GM10248 (cell line): ENCODE measurements at regions not wholly inside any gene's neighbourhood (a gene's known extent, or its start where the extent isn't known, plus 50 kb on each side); places are given as distances from the start of the nearest gene placed in this dataset.

Experiments used
- CTCF ChIA-PET: fragments of 300-600 bp; sonication (Branson Sonifier 250); formaldehyde crosslinking; extraction: SDS; loops from one replicate; lab custom pipeline; 2021; ENCODE audit warnings: antibody characterized with exemption; lab: Yijun Ruan, JAX
- POLR2A ChIA-PET: fragments of 350-650 bp; sonication (Branson Sonifier 250); formaldehyde crosslinking; extraction: SDS; loops from one replicate; lab custom pipeline; 2020; ENCODE audit warnings: antibody characterized with exemption; lab: Yijun Ruan, JAX
- DNase-seq: peaks from one replicate; pipeline ENCODE4 v3.0.0; 2012; ENCODE audit errors: extremely low spot score
- CTCF ChIP-seq: IDR thresholded peaks from 2 replicates; pipeline ENCODE4 v1.5.1; 2012; ENCODE audit warnings: mild to moderate bottlenecking, low read depth; ENCODE audit errors: extremely low read depth, missing control alignments, control extremely low read depth

GRCh38 chr2:235264121-235264493 lies 229.7 kb upstream of the AGAP1 start:
- POLR2A ChIA-PET: no interaction called here
- TF ChIP-seq CTCF: no peak
- CTCF ChIA-PET: no interaction called here
- no peak for DNase-seq

GRCh38 chr2:235264512-235264911 lies 229.3 kb upstream of the AGAP1 start:
- ChIA-PET CTCF (no interaction called here), POLR2A (no interaction called here)

GRCh38 chr2:235265348-235265965 lies 228.4 kb upstream of the AGAP1 start:
- CTCF ChIA-PET: no interaction called here

More at GRCh38 chr2:235264512-235264911, 229.3 kb upstream of the AGAP1 start:
- DNase-seq: no peak
- TF ChIP-seq CTCF: no peak

GRCh38 chr2:235267251-235267650 lies 226.6 kb upstream of the AGAP1 start:
- TF ChIP-seq CTCF: no peak
- no peak for DNase-seq
- POLR2A ChIA-PET: no interaction called here
- CTCF ChIA-PET: no interaction called here

More at GRCh38 chr2:235265348-235265965, 228.4 kb upstream of the AGAP1 start:
- no peak for TF ChIP-seq CTCF
- no peak for DNase-seq
- POLR2A ChIA-PET: no interaction called here

GRCh38 chr2:235268535-235268934 lies 225.3 kb upstream of the AGAP1 start:
- POLR2A ChIA-PET: no interaction called here
- no peak for DNase-seq
- CTCF ChIA-PET: no interaction called here
- no peak for TF ChIP-seq CTCF

GRCh38 chr2:235270291-235270690 lies 223.6 kb upstream of the AGAP1 start:
- POLR2A ChIA-PET: no interaction called here
- no peak for DNase-seq
- TF ChIP-seq CTCF: no peak
- CTCF ChIA-PET: no interaction called here
